HCT116 (cell line): ENCODE measurements at regions not wholly inside any gene's neighbourhood (a gene's known extent, or its start where the extent isn't known, plus 50 kb on each side); places are given as distances from the start of the nearest gene placed in this dataset.

Experiments used
- ATAC-seq: fragments of 200-7000 bp; cut with Tn5 transposase; 2 replicates; pipeline ENCODE4 v1.9.1; 2020; ENCODE audit warnings: mild to moderate bottlenecking, moderate library complexity
- BruUV-seq: library from RNA; stranded (reverse); fragments of 400-500 nt; replicated peaks from 2 replicates; lab custom pipeline; 2021; lab: Mats Ljungman, UMichigan
- CTCF ChIA-PET: fragments of 300-600 bp; sonication (Branson Sonifier 250); formaldehyde crosslinking; loops from one replicate; lab custom pipeline; 2021; ENCODE audit warnings: antibody characterized with exemption; lab: Charles Lee
- POLR2A ChIA-PET: fragments of 300-600, 350-600 bp; sonication (Branson Sonifier 250); formaldehyde crosslinking; loops from one replicate; lab custom pipeline; 2021; ENCODE audit warnings: antibody characterized with exemption; lab: Charles Lee
- RAD21 ChIA-PET, 2 experiments: fragments of 300-600 bp; sonication (Branson Sonifier 250); formaldehyde crosslinking; loops; one replicate each; lab custom pipeline; 2023; ENCODE audit warnings: low total read pairs in 2 of 2; ENCODE audit not compliant: uncharacterized antibody in 2 of 2, unreplicated experiment in 2 of 2, low non-redundant PET in 1 of 2; lab: Charles Lee
- DNase-seq: peaks from one replicate; pipeline ENCODE4 v3.0.0-alpha.2; 2010; ENCODE audit warnings: low read depth, low spot score
- H2AFZ ChIP-seq: fragments of 200-600 bp; shearing (Covaris generic), sonication (generic); 2 replicates; pipeline ENCODE4 v1.6.1; 2017; ENCODE audit warnings: low read depth, mixed run types, mixed read lengths, antibody characterized with exemption, low read length; ENCODE audit not compliant: poor library complexity, severe bottlenecking
- H3K27ac ChIP-seq: 2 replicates; pipeline ENCODE4 v1.5.1; 2012; ENCODE audit warnings: low read depth, low read length
- H3K27me3 ChIP-seq: fragments of 200-600 bp; sonication (generic); 2 replicates; pipeline ENCODE4 v1.6.1; 2016; ENCODE audit warnings: mixed run types, low read length, mixed read lengths; ENCODE audit not compliant: insufficient read depth
- H3K36me3 ChIP-seq, 2 experiments: fragments of 200-500 bp in 1 of 2; fragments of 200-600 bp in 1 of 2; sonication (Bioruptor generic) in 1 of 2; sonication (generic) in 1 of 2; 2 replicates each; pipeline versions ENCODE4 v1.5.1 to v1.6.1; 2014 to 2016; ENCODE audit warnings: low read length in 2 of 2, inconsistent platforms in 1 of 2, mixed read lengths in 1 of 2, mixed run types in 1 of 2; ENCODE audit not compliant: insufficient read depth in 2 of 2, control insufficient read depth in 1 of 2
- H3K4me1 ChIP-seq, 2 experiments: fragments of 200-600 bp in 1 of 2; sonication (generic) in 1 of 2; 2 replicates each; pipeline versions ENCODE4 v1.5.1 to v1.6.1; 2012 to 2017; ENCODE audit warnings: low read length in 2 of 2, inconsistent platforms in 1 of 2, mild to moderate bottlenecking in 1 of 2, mixed read lengths in 1 of 2, mixed run types in 1 of 2, moderate library complexity in 1 of 2; ENCODE audit not compliant: insufficient read depth in 2 of 2, control insufficient read depth in 1 of 2
- H3K4me2 ChIP-seq: fragments of 200-600 bp; sonication (generic); 2 replicates; pipeline ENCODE4 v1.6.1; 2017; ENCODE audit warnings: mixed run types, low read length, mixed read lengths
- H3K4me3 ChIP-seq, 2 experiments: fragments of 200-600 bp in 1 of 2; sonication (generic) in 1 of 2; replicated peaks in 1 of 2; 2 replicates each; pipeline ENCODE4 v1.5.1; 2011 to 2016; ENCODE audit warnings: low read length in 2 of 2, control low read depth in 1 of 2, low read depth in 1 of 2, mild to moderate bottlenecking in 1 of 2, mixed read lengths in 1 of 2, mixed run types in 1 of 2
- H3K79me2 ChIP-seq: fragments of 200-600 bp; sonication (generic); 2 replicates; pipeline ENCODE4 v1.6.1; 2017; ENCODE audit warnings: mild to moderate bottlenecking, mixed run types, low read length, moderate library complexity, mixed read lengths; ENCODE audit not compliant: insufficient read depth
- H3K9ac ChIP-seq: fragments of 200-600 bp; sonication (generic); 2 replicates; pipeline ENCODE4 v1.6.1; 2016; ENCODE audit warnings: low read length, mixed read lengths
- H3K9me2 ChIP-seq: fragments of 200-600 bp; sonication (generic), shearing (Covaris generic); 2 replicates; pipeline ENCODE4 v1.6.1; 2017; ENCODE audit warnings: mixed run types, mild to moderate bottlenecking, moderate library complexity; ENCODE audit not compliant: insufficient read depth
- H3K9me3 ChIP-seq, 2 experiments: fragments of 200-500 bp in 1 of 2; fragments of 200-600 bp in 1 of 2; sonication (Bioruptor generic) in 1 of 2; sonication (generic) in 1 of 2; 2 replicates each; pipeline ENCODE4 v1.6.1; 2014 to 2017; ENCODE audit warnings: low read length in 2 of 2, mixed read lengths in 2 of 2, inconsistent platforms in 1 of 2, low read depth in 1 of 2, mild to moderate bottlenecking in 1 of 2, mixed run types in 1 of 2, moderate library complexity in 1 of 2; ENCODE audit not compliant: control insufficient read depth in 1 of 2, insufficient read depth in 1 of 2
- H4K20me1 ChIP-seq: fragments of 200-600 bp; sonication (generic), shearing (Covaris generic); 2 replicates; pipeline ENCODE4 v1.6.1; 2017; ENCODE audit warnings: mixed run types, mild to moderate bottlenecking, moderate library complexity; ENCODE audit not compliant: insufficient read depth
- ATF3 ChIP-seq: IDR thresholded peaks from 2 replicates; pipeline ENCODE4 v1.6.1; 2012
- CBX3 ChIP-seq: IDR thresholded peaks from 2 replicates; pipeline ENCODE4 v1.6.1; 2012; ENCODE audit warnings: low read depth
- CEBPB ChIP-seq: IDR thresholded peaks from 2 replicates; pipeline ENCODE4 v1.6.1; 2012; ENCODE audit warnings: low read depth
- CTCF ChIP-seq, 3 experiments: fragments of 200-600 bp in 1 of 3; sonication (generic) in 1 of 3; IDR thresholded peaks in 2 of 3; conservative IDR thresholded peaks in 1 of 3; 2 replicates each; pipeline ENCODE4 v1.5.1; 2012 to 2017; ENCODE audit warnings: low read depth in 2 of 3, low read length in 2 of 3, antibody characterized with exemption in 1 of 3, borderline replicate concordance in 1 of 3, control low read depth in 1 of 3, mild to moderate bottlenecking in 1 of 3, mixed read lengths in 1 of 3, mixed run types in 1 of 3, moderate library complexity in 1 of 3; ENCODE audit not compliant: insufficient read depth in 1 of 3
- EGR1 ChIP-seq: IDR thresholded peaks from 2 replicates; pipeline ENCODE4 v1.6.1; 2012; ENCODE audit warnings: low read depth
- ELF1 ChIP-seq: IDR thresholded peaks from 2 replicates; pipeline ENCODE4 v1.6.1; 2012; ENCODE audit warnings: low read depth, borderline replicate concordance
- EZH2 ChIP-seq: fragments of 200-600 bp; sonication (generic); IDR thresholded peaks from 2 replicates; pipeline ENCODE4 v1.6.1; 2017; ENCODE audit warnings: antibody characterized with exemption, mixed run types
- EZH2phosphoT487 ChIP-seq: fragments of 200-600 bp; IDR thresholded peaks from 2 replicates; pipeline ENCODE4 v1.6.1; 2018; ENCODE audit warnings: antibody characterized with exemption, borderline replicate concordance
- FOSL1 ChIP-seq: IDR thresholded peaks from 2 replicates; pipeline ENCODE4 v1.6.1; 2012; ENCODE audit warnings: low read depth
- JUND ChIP-seq: IDR thresholded peaks from 2 replicates; pipeline ENCODE4 v1.6.1; 2012
- MAX ChIP-seq: IDR thresholded peaks from 2 replicates; pipeline ENCODE4 v1.6.1; 2012
- POLR2AphosphoS5 ChIP-seq: IDR thresholded peaks from 2 replicates; pipeline ENCODE4 v1.6.1; 2011; ENCODE audit warnings: mild to moderate bottlenecking, low read depth, low read length, moderate library complexity
- RAD21 ChIP-seq: IDR thresholded peaks from 2 replicates; pipeline ENCODE4 v1.6.1; 2012; ENCODE audit warnings: low read depth, mild to moderate bottlenecking
- REST ChIP-seq: IDR thresholded peaks from 2 replicates; pipeline ENCODE4 v1.6.1; 2012; ENCODE audit warnings: low read depth
- SIN3A ChIP-seq: IDR thresholded peaks from 2 replicates; pipeline ENCODE4 v1.6.1; 2012; ENCODE audit warnings: low read depth
- SRF ChIP-seq: IDR thresholded peaks from 2 replicates; pipeline ENCODE4 v1.6.1; 2012; ENCODE audit warnings: low read depth
- TCF7L2 ChIP-seq: IDR thresholded peaks from 2 replicates; pipeline ENCODE4 v1.7.0; 2011; ENCODE audit warnings: borderline replicate concordance, inconsistent platforms; ENCODE audit not compliant: insufficient read depth, insufficient read length; ENCODE audit errors: extremely low read depth
- ZFX ChIP-seq: fragments of 450-650 bp; IDR thresholded peaks from 2 replicates; pipeline ENCODE4 v1.6.1; 2017
- ZNF274 ChIP-seq: fragments of 200-500 bp; sonication (Bioruptor generic); IDR thresholded peaks from 2 replicates; pipeline ENCODE4 v1.6.1; 2014; ENCODE audit warnings: mild to moderate bottlenecking, low read depth, low read length, inconsistent platforms
- intact Hi-C: fragments of 100-400 bp; cut with micrococcal nuclease; formaldehyde crosslinking; loops from 2 replicates; pipeline ENCODE4 v1.10.0; 2022

GRCh38 chrX:78574306-78574705, 84.8 kb downstream of the RTL3 start:
- no peak overlapping the region for H3K4me2 ChIP-seq
- intact Hi-C loops, result no loop called here
- BruUV-seq, result no TSS peak
- no peaks in the 10 kb centered on the region for H3K4me1 ChIP-seq
- H3K27me3 ChIP-seq, result no peaks in the 10 kb centered on the region
- ChIA-PET RAD21 (no interaction called here), CTCF (no interaction called here), POLR2A (no interaction called here)
- H3K27ac ChIP-seq, result no peak overlapping the region
- no peaks in the 10 kb centered on the region for H3K79me2 ChIP-seq
- no peak overlapping the region for H3K9ac ChIP-seq
- DNase-seq (no peak), ATAC-seq (no peak)
- no peaks in the 10 kb centered on the region for H3K9me3 ChIP-seq
- H2AFZ ChIP-seq, result no peak overlapping the region
- no peak for TF ChIP-seq CBX3
- no peak for TF ChIP-seq EGR1
- TF ChIP-seq EZH2, result no peak
- TF ChIP-seq ZFX, result no peak
- no peak for TF ChIP-seq POLR2AphosphoS5
- no peak for TF ChIP-seq FOSL1
- no peak for TF ChIP-seq REST
- TF ChIP-seq SRF, result no peak
- TF ChIP-seq TCF7L2, result no peak
- TF ChIP-seq CTCF (IDR thresholded peaks at IDR 0.05 in 2 of 3, conservative IDR thresholded peaks at IDR 0.05 in 1 of 3; ENCODE audit: borderline replicate concordance in 1 of 3, insufficient read depth in 1 of 3, low read depth in 2 of 3, low read length in 2 of 3), result no peak
- TF ChIP-seq SIN3A, result no peak
- no peak for TF ChIP-seq ATF3
- no peak for TF ChIP-seq EZH2phosphoT487
- TF ChIP-seq JUND, result no peak
- TF ChIP-seq ZNF274, result no peak
- no peak for TF ChIP-seq ELF1
- no peak for TF ChIP-seq MAX
- TF ChIP-seq CEBPB, result no peak
- no peak for TF ChIP-seq RAD21
- no peaks in the 10 kb centered on the region for H3K9me2 ChIP-seq
- H4K20me1 ChIP-seq, result no peaks in the 10 kb centered on the region
- no peak overlapping the region for H3K4me3 ChIP-seq
- H3K36me3 ChIP-seq, result no peaks in the 10 kb centered on the region
